BLaER1 treated with 17β-estradiol and CSF1 and Interleukin-3, amounts not matched to agents 10 nM and 100 nM (cell line): ENCODE measurements at regions not wholly inside any gene's neighbourhood (a gene's known extent, or its start where the extent isn't known, plus 50 kb on each side); places are given as distances from the start of the nearest gene placed in this dataset.

Experiments
- H3K27ac ChIP-seq, 11 experiments: shearing (Covaris generic); formaldehyde crosslinking; 2 replicates each; pipeline ENCODE4 v1.8.1; 2022
- H3K27me3 ChIP-seq, 11 experiments: shearing (Covaris generic); formaldehyde crosslinking; 2 replicates each; pipeline ENCODE4 v1.8.1; 2022
- H3K36me3 ChIP-seq, 11 experiments: shearing (Covaris generic); formaldehyde crosslinking; 2 replicates each; pipeline ENCODE4 v1.8.1; 2022
- H3K4me1 ChIP-seq, 10 experiments: shearing (Covaris generic); formaldehyde crosslinking; 2 replicates each; pipeline ENCODE4 v1.8.1; 2022
- H3K4me2 ChIP-seq, 11 experiments: shearing (Covaris generic); formaldehyde crosslinking; 2 replicates each; pipeline ENCODE4 v1.8.1; 2022
- H3K4me3 ChIP-seq, 10 experiments: shearing (Covaris generic); formaldehyde crosslinking; 2 replicates each; pipeline ENCODE4 v1.8.1; 2022
- H3K9ac ChIP-seq, 11 experiments: shearing (Covaris generic); formaldehyde crosslinking; 2 replicates each; pipeline ENCODE4 v1.8.1; 2022
- H3K9me3 ChIP-seq, 11 experiments: shearing (Covaris generic); formaldehyde crosslinking; replicated peaks in 1 of 11; 2 replicates each; pipeline ENCODE4 v1.8.1; 2022
- H4K20me1 ChIP-seq, 11 experiments: shearing (Covaris generic); formaldehyde crosslinking; 2 replicates each; pipeline ENCODE4 v1.8.1; 2022
- Cebpa-rat ChIP-seq, 11 experiments: shearing (Covaris generic); IDR thresholded peaks; 2 replicates each; pipeline ENCODE4 v1.8.1; 2022

DNA sequence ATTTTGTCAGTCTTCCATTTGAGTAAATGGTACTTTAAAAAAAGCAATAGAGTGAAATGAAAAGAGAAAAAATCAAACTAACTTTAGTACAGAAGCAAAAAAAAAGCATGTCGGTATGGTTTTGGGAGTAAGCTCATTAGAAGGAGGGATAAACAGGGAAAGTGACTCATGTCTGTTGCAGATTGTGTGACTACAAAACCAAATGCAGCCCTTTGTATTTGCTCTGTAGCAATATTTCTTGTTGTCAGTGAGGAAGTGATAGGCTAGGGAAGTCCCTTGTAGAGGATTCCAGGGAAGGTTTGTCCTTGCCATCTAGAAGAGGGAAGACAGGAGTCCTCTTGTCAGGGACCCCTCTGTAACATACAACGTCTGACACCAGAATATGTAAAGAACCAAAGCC lies 150.5 kb upstream of the POU1F1 start:
- H4K20me1 ChIP-seq, result no peaks in the 10 kb centered on the region
- H3K4me3 ChIP-seq, result no peak overlapping the region
- peaks cover 0 to 10% (median 0%) of the 10 kb centered on the region in 10 experiments; a peak in 2 of 20 replicates for H3K4me1 ChIP-seq
- no peak overlapping the region for H3K9ac ChIP-seq
- H3K36me3 ChIP-seq, result no peaks in the 10 kb centered on the region
- H3K4me2 ChIP-seq, result peak overlapping the region in 2 of 11 experiments; percentile 16 to 18; a peak in 3 of 22 replicates
- no peaks in the 10 kb centered on the region for H3K27me3 ChIP-seq
- H3K9me3 ChIP-seq, result peaks cover 0 to 17% (median 0%) of the 10 kb centered on the region in 11 experiments; a peak in 2 of 22 replicates
- TF ChIP-seq Cebpa-rat (IDR thresholded peaks at IDR 0.05), result no peak
- H3K27ac ChIP-seq, result peak overlapping the region in 2 of 11 experiments; percentile 1 to 13; a peak in 2 of 22 replicates

GRCh38 chr3:87425056-87425455 lies 148.7 kb upstream of the POU1F1 start:
- Histone ChIP-seq H3K4me3 (no peak overlapping the region), H4K20me1 (no peaks in the 10 kb centered on the region), H3K9me3 (peaks cover 0 to 17% (median 0%) of the 10 kb centered on the region in 11 experiments; a peak in 2 of 22 replicates), H3K4me1 (peaks cover 0 to 10% (median 0%) of the 10 kb centered on the region in 10 experiments; a peak in 2 of 20 replicates), H3K4me2 (no peak overlapping the region), H3K27me3 (no peaks in the 10 kb centered on the region), H3K36me3 (no peaks in the 10 kb centered on the region), H3K27ac (no peak overlapping the region), H3K9ac (no peak overlapping the region)
- TF ChIP-seq Cebpa-rat (IDR thresholded peaks at IDR 0.05), result no peak

DNA sequence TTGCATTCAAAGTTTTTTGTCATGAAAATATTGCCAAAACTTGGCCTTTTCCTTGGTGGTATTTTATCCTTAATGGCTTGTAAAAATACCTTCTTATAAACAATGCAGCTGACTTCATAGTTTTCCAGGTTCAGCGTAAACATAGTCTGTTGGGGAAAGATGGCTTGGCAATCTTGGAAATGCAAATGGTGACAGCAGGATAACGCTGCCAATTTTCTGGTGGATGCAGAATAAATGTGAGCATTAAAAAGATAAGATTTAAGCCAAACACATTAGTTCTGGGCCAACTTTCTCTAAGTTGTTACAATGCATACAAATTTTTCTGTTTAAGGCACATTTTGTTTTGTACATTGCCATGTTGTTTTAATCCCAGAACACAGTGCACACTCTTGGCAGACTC lies 147.0 kb upstream of the POU1F1 start:
- peaks cover 0 to 17% (median 0%) of the 10 kb centered on the region in 11 experiments; a peak in 2 of 22 replicates for H3K9me3 ChIP-seq
- H3K9ac ChIP-seq, result no peak overlapping the region
- no peaks in the 10 kb centered on the region for H3K36me3 ChIP-seq
- no peak overlapping the region for H3K27ac ChIP-seq
- no peak overlapping the region for H3K4me3 ChIP-seq
- no peaks in the 10 kb centered on the region for H3K27me3 ChIP-seq
- H4K20me1 ChIP-seq, result no peaks in the 10 kb centered on the region
- H3K4me2 ChIP-seq, result no peak overlapping the region
- peaks cover 0 to 10% (median 0%) of the 10 kb centered on the region in 10 experiments; a peak in 2 of 20 replicates for H3K4me1 ChIP-seq
- no peak for TF ChIP-seq Cebpa-rat (IDR thresholded peaks at IDR 0.05)

GRCh38 chr3:87422333-87422732 lies 145.9 kb upstream of the POU1F1 start:
- Histone ChIP-seq H3K4me1 (peaks cover 0 to 10% (median 0%) of the 10 kb centered on the region in 10 experiments; a peak in 2 of 20 replicates), H3K4me2 (no peak overlapping the region), H3K9me3 (peaks cover 0 to 17% (median 0%) of the 10 kb centered on the region in 11 experiments; a peak in 2 of 22 replicates), H3K27me3 (no peaks in the 10 kb centered on the region), H3K27ac (no peak overlapping the region), H3K4me3 (no peak overlapping the region), H3K9ac (no peak overlapping the region), H3K36me3 (no peaks in the 10 kb centered on the region), H4K20me1 (no peaks in the 10 kb centered on the region)
- TF ChIP-seq Cebpa-rat (IDR thresholded peaks at IDR 0.05), result no peak

DNA sequence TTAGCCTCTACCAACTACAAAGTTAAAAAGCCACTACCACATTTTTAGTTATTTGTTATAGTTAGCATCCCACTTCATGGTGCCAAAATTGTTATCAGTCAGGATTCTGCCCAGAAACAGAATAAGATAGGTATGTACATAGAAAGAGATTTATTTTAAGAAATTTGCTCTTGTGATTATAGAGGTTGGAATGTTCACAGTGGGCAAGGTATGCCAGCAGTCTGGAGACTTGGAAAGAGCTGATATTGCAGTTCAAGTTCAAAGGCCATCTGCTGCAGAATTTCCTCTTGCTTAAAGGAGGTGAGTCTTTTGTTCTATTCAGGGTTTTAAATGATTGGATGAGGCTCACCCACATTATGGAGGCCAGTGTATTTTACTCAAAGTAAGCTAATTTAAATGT lies 143.8 kb upstream of the POU1F1 start:
- Histone ChIP-seq H4K20me1 (no peaks in the 10 kb centered on the region), H3K36me3 (no peaks in the 10 kb centered on the region), H3K9ac (no peak overlapping the region), H3K4me1 (no peaks in the 10 kb centered on the region), H3K27ac (no peak overlapping the region), H3K9me3 (peaks cover 0 to 11% (median 0%) of the 10 kb centered on the region in 11 experiments; a peak in 1 of 22 replicates), H3K27me3 (no peaks in the 10 kb centered on the region), H3K4me3 (no peak overlapping the region), H3K4me2 (no peak overlapping the region)
- no peak for TF ChIP-seq Cebpa-rat (IDR thresholded peaks at IDR 0.05)

- Histone ChIP-seq H3K27me3 (no peaks in the 10 kb centered on the region), H3K9me3 (peaks cover 0 to 8% (median 0%) of the 10 kb centered on the region in 11 experiments; a peak in 1 of 22 replicates), H3K36me3 (no peaks in the 10 kb centered on the region), H3K4me3 (no peak overlapping the region), H3K4me1 (no peaks in the 10 kb centered on the region), H3K27ac (no peak overlapping the region), H3K4me2 (no peak overlapping the region), H3K9ac (no peak overlapping the region), H4K20me1 (no peaks in the 10 kb centered on the region)
- no peak for TF ChIP-seq Cebpa-rat (IDR thresholded peaks at IDR 0.05)
Observed at GRCh38 chr3:87414271-87414670, 137.9 kb upstream of the POU1F1 start.

DNA sequence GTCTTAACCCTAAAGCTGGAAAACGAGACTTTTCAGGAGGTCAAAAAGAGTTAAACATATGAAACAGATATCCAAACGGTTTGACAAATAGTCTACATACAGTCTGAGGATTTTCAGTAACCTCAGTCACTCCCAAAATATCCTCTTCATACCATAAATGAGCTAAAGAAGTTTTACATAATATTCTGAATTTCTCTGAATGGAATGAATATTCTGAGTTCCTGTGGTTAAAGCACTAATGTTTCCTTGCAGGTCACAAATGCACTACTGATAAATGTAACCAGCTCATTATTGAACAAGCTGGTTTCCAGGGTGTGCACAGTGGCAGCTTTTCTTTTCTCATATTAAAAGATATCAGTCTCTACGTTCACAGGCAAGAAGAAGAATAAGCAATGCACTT lies 137.4 kb upstream of the POU1F1 start:
- TF ChIP-seq Cebpa-rat (IDR thresholded peaks at IDR 0.05), result no peak
- H3K36me3 ChIP-seq, result no peaks in the 10 kb centered on the region
- no peaks in the 10 kb centered on the region for H3K27me3 ChIP-seq
- no peaks in the 10 kb centered on the region for H3K4me1 ChIP-seq
- H4K20me1 ChIP-seq, result no peaks in the 10 kb centered on the region
- no peak overlapping the region for H3K9ac ChIP-seq
- peaks cover 0 to 8% (median 0%) of the 10 kb centered on the region in 11 experiments; a peak in 1 of 22 replicates for H3K9me3 ChIP-seq
- H3K27ac ChIP-seq, result no peak overlapping the region
- no peak overlapping the region for H3K4me2 ChIP-seq
- H3K4me3 ChIP-seq, result no peak overlapping the region

GRCh38 chr3:87410110-87410509 lies 133.7 kb upstream of the POU1F1 start:
- H3K4me1 ChIP-seq, result no peaks in the 10 kb centered on the region

GRCh38 chr3:87398168-87398801 lies 121.9 kb upstream of the POU1F1 start:
- Histone ChIP-seq H4K20me1 (no peaks in the 10 kb centered on the region), H3K27me3 (no peaks in the 10 kb centered on the region), H3K9me3 (no peaks in the 10 kb centered on the region; a peak in 1 of 22 replicates), H3K36me3 (no peaks in the 10 kb centered on the region), H3K4me1 (no peaks in the 10 kb centered on the region), H3K27ac (no peak overlapping the region), H3K9ac (no peak overlapping the region), H3K4me3 (no peak overlapping the region), H3K4me2 (no peak overlapping the region)
- no peak for TF ChIP-seq Cebpa-rat (IDR thresholded peaks at IDR 0.05)

More at GRCh38 chr3:87410110-87410509, 133.7 kb upstream of the POU1F1 start:
- TF ChIP-seq Cebpa-rat (IDR thresholded peaks at IDR 0.05), result no peak
- H3K27ac ChIP-seq, result no peak overlapping the region
- no peaks in the 10 kb centered on the region for H3K27me3 ChIP-seq
- H3K4me3 ChIP-seq, result no peak overlapping the region
- no peak overlapping the region for H3K4me2 ChIP-seq
- H3K9ac ChIP-seq, result no peak overlapping the region
- H3K9me3 ChIP-seq, result no peaks in the 10 kb centered on the region
- no peaks in the 10 kb centered on the region for H4K20me1 ChIP-seq
- H3K36me3 ChIP-seq, result no peaks in the 10 kb centered on the region

- no peaks in the 10 kb centered on the region for H3K27me3 ChIP-seq
- H3K4me1 ChIP-seq, result no peaks in the 10 kb centered on the region
- H3K9ac ChIP-seq, result no peak overlapping the region
- no peaks in the 10 kb centered on the region for H4K20me1 ChIP-seq
- H3K9me3 ChIP-seq, result no peaks in the 10 kb centered on the region; a peak in 1 of 22 replicates
- H3K27ac ChIP-seq, result no peak overlapping the region
- no peak overlapping the region for H3K4me3 ChIP-seq
- no peak overlapping the region for H3K4me2 ChIP-seq
- no peaks in the 10 kb centered on the region for H3K36me3 ChIP-seq
- TF ChIP-seq Cebpa-rat (IDR thresholded peaks at IDR 0.05), result no peak
Observed at GRCh38 chr3:87397211-87397610, 120.8 kb upstream of the POU1F1 start.
